ENCODE measurements at regions not wholly inside any gene's neighbourhood (a gene's known extent, or its start where the extent isn't known, plus 50 kb on each side); places are given as distances from the start of the nearest gene placed in this dataset.

DNA sequence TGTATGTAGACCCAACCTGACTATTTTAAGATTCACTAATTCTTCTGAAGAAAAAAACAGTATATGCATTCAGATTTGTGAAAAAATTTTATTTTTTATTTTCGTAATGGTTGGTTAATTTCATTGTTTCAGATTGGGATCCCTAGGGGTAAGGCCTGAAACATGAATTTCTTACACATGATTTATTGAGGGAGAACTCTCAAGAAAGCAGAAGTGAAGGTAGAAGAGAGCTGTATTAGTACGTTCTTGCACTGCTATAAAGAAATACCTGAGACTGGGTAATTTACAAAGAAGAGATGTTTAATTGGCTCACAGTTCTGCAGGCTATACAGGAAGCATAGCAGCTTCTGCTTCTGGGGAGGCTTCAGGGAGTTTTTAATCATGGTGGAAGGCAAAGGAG is 611.9 kb upstream of the TECRL start:
- no peak for DNase-seq (ENCODE audit: low read depth)
- H3K4me3 ChIP-seq (ENCODE audit: low read depth, low read length), result no peak overlapping the region
- TF ChIP-seq CTCF (IDR thresholded peaks at IDR 0.05; ENCODE audit: insufficient read depth, low read length), result no peak

GRCh38 chr4:65019775-65020174 is 610.5 kb upstream of the TECRL start:
- DNase-seq (ENCODE audit: low read depth), result no peak
- no peak overlapping the region for H3K4me3 ChIP-seq (ENCODE audit: low read depth, low read length)
- TF ChIP-seq CTCF (IDR thresholded peaks at IDR 0.05; ENCODE audit: insufficient read depth, low read length), result no peak

GRCh38 chr4:65018313-65018712 is 609.1 kb upstream of the TECRL start:
- no peak for DNase-seq (ENCODE audit: low read depth)
- no peak for TF ChIP-seq CTCF (IDR thresholded peaks at IDR 0.05; ENCODE audit: insufficient read depth, low read length)
- no peak overlapping the region for H3K4me3 ChIP-seq (ENCODE audit: low read depth, low read length)

GRCh38 chr4:65014078-65014477 is 604.8 kb upstream of the TECRL start:
- H3K4me3 ChIP-seq (ENCODE audit: low read depth, low read length), result no peak overlapping the region
- no peak for DNase-seq (ENCODE audit: low read depth)
- TF ChIP-seq CTCF (IDR thresholded peaks at IDR 0.05; ENCODE audit: insufficient read depth, low read length), result no peak

DNA sequence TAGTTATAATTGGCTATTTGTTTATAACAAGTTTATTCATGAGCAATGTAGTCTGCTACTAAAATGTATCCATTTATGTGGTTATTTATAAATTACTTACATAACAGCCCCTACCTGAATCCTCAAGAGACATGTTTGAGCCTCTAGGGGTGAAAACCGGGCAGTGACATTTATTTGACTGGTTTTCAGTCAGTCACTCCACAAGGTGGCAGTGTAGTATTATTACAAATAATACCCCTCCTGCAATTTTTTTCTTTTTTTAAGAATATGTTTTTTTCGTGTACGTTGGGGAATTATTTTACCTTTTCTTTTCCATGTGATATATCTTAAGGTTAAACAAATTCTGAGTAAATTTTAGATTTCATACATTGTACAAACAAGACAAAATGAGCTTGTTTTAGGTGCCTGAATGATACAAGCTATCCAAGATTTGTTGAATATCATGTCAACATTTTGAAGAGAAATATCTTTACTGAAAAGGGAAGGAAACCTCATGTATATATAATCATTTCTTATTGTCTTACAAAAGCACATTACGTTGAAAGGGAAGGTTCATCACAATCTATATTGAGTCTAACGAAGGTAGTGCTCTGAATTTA is 598.7 kb upstream of the TECRL start:
- no peak overlapping the region for H3K4me3 ChIP-seq (ENCODE audit: low read depth, low read length)
- TF ChIP-seq CTCF (IDR thresholded peaks at IDR 0.05; ENCODE audit: insufficient read depth, low read length), result peak; percentile 53
- DNase-seq (ENCODE audit: low read depth), result peak; percentile 62

DNA sequence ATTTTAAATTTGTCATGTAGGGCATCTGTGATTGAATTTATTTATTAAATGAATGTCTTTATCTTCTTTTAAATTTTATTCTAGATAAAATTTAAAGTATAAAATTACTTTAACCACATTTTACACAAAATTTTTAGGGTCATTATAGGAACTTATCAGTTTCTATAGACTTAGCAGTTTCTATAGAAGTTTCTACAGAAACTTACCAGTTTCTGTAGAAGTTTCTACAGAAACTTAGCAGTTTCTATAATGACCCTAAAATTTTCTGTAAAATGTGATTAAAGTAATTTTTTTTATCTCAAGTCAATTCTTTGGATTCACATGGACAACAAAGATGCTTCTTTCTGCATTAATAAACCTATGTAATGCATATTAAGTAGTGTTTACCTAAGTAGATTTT is 565.9 kb upstream of the TECRL start:
- DNase-seq (ENCODE audit: low read depth), result no peak
- no peak for TF ChIP-seq CTCF (IDR thresholded peaks at IDR 0.05; ENCODE audit: insufficient read depth, low read length)

GRCh38 chr4:64969081-64969480 is 559.8 kb upstream of the TECRL start:
- no peak overlapping the region for H3K4me3 ChIP-seq (ENCODE audit: low read depth, low read length)
- DNase-seq (ENCODE audit: low read depth), result no peak
- no peak for TF ChIP-seq CTCF (IDR thresholded peaks at IDR 0.05; ENCODE audit: insufficient read depth, low read length)

More for the DNA sequence above, 565.9 kb upstream of the TECRL start:
- no peak overlapping the region for H3K4me3 ChIP-seq (ENCODE audit: low read depth, low read length)
